VCaP (cell line): ENCODE measurements at regions not wholly inside any gene's neighbourhood (a gene's known extent, or its start where the extent isn't known, plus 50 kb on each side); places are given as distances from the start of the nearest gene placed in this dataset.
"Not testable (repeated sequence)": the region's sequence is repeated elsewhere in the genome, so short reads cannot be mapped to it uniquely, and the experiment has no call there.

ENCODE experiments used
- H3K27ac ChIP-seq: fragments of 450-650 bp; 2 replicates; pipeline ENCODE4 v1.5.1; 2017
- TF ChIP-seq, protein P1 (sequence below): fragments of 450-650 bp; conservative IDR thresholded peaks from 2 replicates; pipeline ENCODE4 v1.5.1; 2017; ENCODE audit warnings: mild to moderate bottlenecking, moderate library complexity

DNA sequence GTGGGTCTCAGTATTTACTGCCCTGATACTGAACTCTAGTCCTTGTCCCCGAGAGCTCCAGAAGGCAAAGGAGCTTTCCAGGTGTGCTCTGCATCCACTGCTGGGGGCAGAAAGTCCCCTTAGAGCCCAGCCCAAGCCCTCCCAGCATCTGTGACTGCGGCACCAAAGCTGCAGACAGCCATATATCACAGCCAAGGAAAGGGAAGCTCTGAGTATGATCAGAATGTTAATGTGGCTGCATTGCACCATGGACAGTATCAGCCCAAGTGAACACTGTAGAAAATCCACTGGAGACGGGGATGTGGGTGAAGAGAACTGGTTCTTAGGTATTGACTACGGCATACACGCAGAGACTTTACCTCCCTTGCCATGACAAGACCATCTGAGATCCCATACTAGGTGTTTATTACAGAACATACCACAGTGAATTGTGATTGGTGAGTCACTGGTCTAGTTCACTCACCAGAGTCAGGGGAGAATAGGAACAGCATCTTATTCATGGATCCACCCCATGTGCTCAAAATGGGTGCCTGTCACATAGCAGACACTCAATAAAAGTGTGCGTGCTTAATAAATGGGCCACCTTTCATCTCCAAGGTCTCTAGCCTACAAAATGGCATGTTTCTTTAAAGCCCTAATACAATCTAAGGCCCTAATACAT is 170.3 kb downstream of the HHIPL2 start:
- TF ChIP-seq, protein P1, sequence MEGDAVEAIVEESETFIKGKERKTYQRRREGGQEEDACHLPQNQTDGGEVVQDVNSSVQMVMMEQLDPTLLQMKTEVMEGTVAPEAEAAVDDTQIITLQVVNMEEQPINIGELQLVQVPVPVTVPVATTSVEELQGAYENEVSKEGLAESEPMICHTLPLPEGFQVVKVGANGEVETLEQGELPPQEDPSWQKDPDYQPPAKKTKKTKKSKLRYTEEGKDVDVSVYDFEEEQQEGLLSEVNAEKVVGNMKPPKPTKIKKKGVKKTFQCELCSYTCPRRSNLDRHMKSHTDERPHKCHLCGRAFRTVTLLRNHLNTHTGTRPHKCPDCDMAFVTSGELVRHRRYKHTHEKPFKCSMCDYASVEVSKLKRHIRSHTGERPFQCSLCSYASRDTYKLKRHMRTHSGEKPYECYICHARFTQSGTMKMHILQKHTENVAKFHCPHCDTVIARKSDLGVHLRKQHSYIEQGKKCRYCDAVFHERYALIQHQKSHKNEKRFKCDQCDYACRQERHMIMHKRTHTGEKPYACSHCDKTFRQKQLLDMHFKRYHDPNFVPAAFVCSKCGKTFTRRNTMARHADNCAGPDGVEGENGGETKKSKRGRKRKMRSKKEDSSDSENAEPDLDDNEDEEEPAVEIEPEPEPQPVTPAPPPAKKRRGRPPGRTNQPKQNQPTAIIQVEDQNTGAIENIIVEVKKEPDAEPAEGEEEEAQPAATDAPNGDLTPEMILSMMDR, result no peak
- no peak overlapping the region for H3K27ac ChIP-seq

DNA sequence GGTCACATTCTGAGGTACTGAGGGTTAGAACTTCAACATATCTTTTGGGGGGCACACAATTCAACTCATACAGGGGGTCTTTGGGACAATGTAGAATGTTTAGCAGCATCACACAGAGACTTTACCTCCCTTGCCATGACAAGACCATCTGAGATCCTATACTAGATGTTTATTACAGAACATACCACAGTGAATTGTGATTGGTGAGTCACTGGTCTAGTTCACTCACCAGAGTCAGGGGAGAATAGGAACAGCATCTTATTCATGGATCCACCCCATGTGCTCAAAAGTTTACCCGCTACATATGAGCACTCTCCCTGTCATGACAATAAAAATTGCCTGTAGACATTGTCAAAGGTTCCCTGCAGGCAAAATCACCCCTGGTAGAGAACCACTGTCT is 171.1 kb downstream of the HHIPL2 start:
- H3K27ac ChIP-seq, result not testable (repeated sequence)

DNA sequence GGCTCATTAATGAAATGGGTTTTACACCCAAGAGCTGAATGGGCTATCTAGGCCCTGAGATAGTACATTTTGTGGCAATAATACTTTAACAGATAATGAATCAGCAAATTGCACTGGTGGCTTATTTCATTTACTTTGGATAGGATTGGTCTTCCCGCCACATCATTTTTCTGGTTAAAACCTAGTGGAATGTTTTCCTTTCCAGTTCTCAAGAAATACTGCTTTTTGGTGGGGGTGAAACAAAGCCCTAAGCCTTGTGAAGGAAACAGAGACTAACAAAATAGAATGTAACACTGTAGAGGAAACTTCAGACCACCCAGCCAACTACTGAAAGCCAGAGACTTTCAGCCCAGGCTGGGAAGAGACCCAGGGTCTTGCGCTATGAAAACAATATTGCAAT is 172.2 kb downstream of the HHIPL2 start:
- TF ChIP-seq, protein P1, result no peak
- no peak overlapping the region for H3K27ac ChIP-seq

DNA sequence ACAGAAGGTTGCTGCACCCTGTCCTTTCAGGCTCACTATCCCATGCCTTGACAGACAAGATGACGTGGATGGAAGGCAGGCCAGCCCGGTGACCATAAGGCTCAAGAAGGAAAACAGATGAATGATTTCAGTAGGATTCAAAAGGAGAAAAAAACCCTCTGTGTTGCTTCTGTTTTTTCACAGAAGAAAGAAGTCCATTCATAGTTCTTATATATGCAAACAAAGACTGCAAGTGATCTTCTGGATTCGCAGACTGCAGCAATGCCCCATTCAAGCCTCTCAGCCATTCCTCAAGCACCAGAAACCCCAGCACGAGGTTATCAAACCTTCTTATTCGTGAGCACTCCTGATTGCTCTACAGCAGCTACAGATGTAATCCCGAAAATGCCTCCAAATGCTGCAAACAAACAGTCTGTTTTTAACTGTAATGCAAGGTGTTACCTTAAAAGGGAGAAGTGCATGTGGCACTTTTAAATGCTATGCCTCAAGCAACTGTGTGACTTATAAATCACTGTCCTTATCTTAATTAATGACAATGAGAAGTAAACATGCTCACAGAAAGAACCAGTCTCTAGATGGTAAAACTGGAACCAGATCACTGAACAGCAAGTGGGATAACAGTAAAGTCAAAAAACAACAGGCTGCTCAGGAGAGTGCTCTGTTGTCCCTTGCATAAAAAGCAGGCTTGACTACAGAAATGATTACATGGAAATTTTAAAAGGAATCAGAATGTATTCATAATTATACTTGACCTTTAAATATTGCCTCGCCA is 173.9 kb downstream of the HHIPL2 start:
- TF ChIP-seq, protein P1, result no peak
- no peak overlapping the region for H3K27ac ChIP-seq

DNA sequence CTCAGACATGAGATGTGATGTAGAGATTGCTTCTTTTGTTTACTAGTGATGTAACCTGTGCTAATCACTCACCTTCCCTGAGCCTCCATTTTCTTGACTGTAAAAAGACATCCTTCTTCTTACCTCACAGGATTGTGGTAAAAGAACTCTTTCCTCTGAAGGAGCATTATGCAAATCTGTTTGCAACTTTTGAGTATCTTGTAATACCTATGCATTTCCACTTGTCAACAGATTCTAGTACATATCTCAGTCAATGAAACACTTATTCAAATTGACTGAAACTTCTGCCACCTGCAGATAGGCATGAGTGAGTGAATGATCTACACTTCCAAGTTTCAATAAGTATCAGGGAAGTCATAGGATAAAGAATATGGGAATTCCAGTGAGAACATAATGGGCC is 174.7 kb downstream of the HHIPL2 start:
- no peak overlapping the region for H3K27ac ChIP-seq
- TF ChIP-seq, protein P1, result no peak

DNA sequence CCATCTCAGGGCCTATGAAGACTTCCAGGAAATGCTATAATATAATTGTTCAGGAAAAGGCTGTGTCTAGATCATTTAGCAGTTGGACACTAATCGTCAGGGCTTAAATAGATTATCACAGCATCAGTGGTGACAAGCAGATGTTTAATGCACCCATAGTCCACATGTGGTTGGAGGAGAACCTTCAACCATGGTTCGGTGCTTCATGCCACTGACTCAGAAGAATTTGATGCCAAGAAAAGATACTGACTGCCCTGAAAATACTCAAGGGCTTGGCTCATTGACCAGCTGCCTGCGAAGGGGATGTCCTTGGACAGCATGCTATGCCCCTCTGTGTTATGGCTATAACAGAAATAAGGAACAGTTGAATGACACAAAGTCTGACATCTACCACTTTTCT is 175.7 kb downstream of the HHIPL2 start:
- no peak overlapping the region for H3K27ac ChIP-seq
- TF ChIP-seq, protein P1, result no peak

DNA sequence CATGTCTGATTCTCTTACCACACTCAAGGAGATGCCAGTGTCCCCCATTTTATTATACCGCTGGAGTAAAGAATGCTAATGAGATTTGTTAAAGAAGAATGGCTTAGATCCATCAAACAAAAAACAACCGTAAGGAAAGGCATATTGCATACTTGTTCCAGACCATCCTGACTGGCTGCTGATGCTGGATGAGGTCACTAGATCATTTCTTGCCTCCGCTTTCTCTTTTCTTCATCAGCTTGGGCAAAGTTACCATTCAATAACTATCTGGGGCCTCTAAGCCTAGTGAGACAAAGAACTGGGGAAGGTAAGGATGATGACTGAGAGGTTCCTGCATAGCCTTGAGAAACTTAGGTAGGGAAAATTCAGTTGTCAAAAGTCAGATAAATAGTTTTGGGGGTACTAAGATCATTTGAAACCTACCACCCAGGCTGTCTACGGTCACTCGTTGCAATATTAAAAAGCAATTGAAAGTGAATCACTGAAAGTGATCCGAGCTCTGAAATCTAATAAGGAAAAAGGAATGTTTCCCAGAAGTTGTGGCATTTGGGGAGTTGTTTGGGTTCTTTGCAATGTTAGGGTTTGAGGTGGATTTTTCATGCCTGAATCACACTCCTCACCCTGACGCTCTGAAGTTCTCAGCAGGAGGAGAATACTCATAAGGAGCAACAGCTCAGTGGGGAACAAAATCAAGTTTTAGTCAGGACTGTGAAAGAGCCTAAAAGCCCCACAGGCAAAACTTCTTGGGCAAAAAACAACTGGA is 176.8 kb downstream of the HHIPL2 start:
- no peak overlapping the region for H3K27ac ChIP-seq
- TF ChIP-seq, protein P1, result no peak
